Stimulated activated CD4-positive, alpha-beta T cell treated with anti-CD3 and anti-CD28 coated beads, Interleukin-12 subunit alpha, Interleukin-12 subunit beta, amount 100 ng/mL, for 4 hours (primary cell): ENCODE measurements at regions not wholly inside any gene's neighbourhood (a gene's known extent, or its start where the extent isn't known, plus 50 kb on each side); places are given as distances from the start of the nearest gene placed in this dataset.

ENCODE experiments used
- DNase-seq: peaks from one replicate; pipeline ENCODE4 v3.0.0-alpha.2; 2020

GRCh38 chr13:105063676-105064075, 1471.8 kb downstream of the EFNB2 start:
- DNase-seq: no peak

DNA sequence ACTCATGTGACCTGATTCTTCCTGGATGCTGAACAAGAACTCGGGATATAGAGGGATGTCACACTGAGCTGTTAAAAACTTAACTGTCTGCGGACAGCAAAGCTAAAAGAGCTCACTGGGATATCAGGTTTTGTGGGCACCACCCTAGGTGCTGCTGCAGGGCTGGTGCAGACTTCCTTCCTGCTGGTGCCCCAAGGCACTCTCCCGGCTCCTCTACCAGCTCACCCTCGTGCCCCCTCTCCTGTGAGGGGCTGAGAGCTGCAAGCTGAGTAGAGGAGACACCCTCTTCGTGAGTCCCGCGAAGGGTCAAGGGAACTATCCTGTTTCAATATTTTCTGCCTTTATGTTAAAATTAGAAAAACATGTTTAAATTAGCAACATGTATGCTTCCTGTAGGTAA, 1475.7 kb downstream of the EFNB2 start:
- no peak for DNase-seq

- DNase-seq: no peak
Observed at GRCh38 chr13:105058517-105058916, 1476.9 kb downstream of the EFNB2 start.

- no peak for DNase-seq
Observed at GRCh38 chr13:105052711-105053110, 1482.8 kb downstream of the EFNB2 start.

DNA sequence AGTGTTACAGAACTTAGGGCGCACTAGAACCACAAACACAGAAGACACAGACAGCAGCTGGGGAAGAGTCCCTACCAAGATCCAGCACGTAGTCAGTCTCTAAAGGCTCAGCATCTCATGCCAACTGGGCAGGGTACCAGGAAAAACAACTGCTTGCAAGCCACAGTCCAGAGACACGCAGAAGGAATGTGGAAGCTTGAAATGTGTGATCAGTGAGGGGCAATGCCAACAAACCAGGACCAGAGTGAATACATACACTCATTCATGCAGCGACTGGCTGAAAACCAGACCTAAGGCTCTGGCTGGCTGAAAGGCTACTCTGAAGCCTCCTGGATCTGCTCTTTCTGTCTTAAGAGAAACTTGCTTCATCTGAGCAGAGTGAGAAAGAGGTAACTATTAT, 1484.8 kb downstream of the EFNB2 start:
- no peak for DNase-seq

- DNase-seq: no peak
Observed at GRCh38 chr13:105048677-105049076, 1486.8 kb downstream of the EFNB2 start.

DNA sequence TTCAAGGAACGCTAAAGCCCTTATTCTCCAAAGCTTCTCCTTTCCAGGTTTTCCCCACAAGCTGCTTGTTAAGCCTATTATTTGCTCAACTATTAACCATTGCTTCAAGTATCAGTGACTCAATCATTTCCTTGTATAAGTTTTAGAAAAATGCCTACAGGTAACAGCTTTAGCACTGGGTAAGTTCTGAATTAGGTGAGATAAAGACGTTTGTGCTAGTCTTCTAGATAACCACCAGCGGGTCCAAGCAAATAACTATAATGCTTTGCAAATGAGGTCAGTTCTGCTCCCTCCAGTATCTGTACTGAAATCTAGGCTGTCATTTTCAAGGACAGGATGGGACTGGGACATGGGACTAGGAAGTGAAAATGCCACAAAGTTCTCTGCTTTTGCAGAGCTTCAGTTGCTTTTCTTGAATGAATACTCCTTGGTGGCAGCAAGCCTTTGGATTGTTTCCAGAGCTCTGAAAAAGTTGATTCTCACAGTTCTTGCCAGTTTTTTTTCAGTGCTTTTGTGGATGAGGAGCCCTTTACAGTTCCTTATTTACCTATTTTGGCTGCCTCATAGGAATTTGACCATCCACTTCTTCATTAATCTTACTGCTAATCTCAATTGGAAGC, 1487.7 kb downstream of the EFNB2 start:
- no peak for DNase-seq

GRCh38 chr13:105037110-105037509, 1498.4 kb downstream of the EFNB2 start:
- DNase-seq: no peak

DNA sequence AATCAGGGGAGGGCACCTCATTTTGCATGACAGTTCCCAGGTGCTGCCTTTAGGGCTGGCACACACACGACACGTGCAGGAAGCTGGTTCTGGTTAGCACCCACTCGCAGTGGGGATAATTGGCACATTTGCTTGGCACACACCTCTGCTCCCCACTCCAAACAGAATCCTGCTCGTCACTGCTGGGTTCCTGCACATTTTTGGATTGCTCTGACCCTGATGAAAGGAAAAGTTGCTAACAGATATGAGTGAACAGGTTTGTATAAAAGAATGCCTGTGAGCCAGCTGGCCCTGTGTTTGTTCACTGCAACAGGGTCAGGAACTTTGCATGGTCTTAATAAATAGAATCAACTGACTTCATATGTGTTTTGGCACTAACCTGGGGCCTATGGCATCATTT, 1500.4 kb downstream of the EFNB2 start:
- no peak for DNase-seq

- no peak for DNase-seq
Observed at GRCh38 chr13:105033999-105034398, 1501.5 kb downstream of the EFNB2 start.

GRCh38 chr13:105031306-105031705, 1504.2 kb downstream of the EFNB2 start:
- DNase-seq: no peak

GRCh38 chr13:105030851-105031250, 1504.6 kb downstream of the EFNB2 start:
- DNase-seq: no peak

DNA sequence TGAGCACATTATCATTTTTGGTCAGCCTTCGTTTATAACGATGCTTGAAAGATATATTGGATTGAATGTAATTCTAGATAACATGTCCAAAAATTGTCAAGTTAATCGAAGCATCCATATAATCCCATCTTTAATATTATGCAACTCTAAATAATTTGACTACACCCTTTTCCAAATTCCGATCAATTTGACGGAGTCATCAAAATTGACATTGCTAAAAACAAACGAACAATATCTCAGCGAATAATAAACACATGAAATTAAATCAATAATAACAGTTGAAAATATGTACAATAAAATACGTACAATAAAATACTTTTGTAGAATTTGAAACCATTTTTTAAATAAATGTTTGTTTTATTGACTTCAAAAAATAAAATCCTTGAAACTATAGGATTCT, 1516.4 kb downstream of the EFNB2 start:
- no peak for DNase-seq

DNA sequence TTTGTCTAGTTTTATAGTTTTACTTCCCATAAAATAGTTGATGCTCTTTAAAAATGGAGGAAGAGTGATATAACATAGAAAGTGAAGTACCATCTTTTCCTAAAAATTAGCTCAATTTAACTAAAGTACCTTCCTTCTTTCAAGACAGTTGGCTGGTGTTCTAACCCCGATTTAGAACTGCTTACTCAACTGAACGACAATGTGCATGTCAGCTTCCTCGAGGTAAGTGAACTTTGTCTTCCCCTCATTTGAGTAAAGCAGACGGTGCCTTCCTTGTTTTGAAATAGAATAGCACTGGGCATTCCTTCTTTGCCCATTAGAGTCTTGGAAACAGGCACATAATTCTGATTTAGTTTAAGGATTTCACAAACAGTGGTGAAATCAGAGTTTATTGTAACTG, 1519.2 kb downstream of the EFNB2 start:
- no peak for DNase-seq

DNA sequence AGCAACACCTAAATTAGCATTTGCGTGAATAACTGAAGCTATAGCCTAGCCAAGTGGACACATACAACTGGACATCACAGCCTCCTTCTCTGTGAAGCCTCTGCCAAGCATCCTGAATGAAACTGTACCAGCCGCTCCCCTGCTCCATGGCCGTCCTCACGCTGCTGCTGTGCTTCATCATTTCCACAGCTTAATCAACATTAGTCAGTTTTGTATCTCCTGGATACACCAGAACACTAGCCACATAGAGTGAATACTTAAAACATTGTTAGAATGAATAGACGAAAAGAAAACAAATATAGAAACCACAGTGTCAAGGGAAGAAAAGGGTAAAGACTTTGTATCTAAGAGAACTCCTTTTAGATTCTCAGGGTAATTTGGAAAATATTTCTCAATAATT, 1526.9 kb downstream of the EFNB2 start:
- DNase-seq: no peak

DNA sequence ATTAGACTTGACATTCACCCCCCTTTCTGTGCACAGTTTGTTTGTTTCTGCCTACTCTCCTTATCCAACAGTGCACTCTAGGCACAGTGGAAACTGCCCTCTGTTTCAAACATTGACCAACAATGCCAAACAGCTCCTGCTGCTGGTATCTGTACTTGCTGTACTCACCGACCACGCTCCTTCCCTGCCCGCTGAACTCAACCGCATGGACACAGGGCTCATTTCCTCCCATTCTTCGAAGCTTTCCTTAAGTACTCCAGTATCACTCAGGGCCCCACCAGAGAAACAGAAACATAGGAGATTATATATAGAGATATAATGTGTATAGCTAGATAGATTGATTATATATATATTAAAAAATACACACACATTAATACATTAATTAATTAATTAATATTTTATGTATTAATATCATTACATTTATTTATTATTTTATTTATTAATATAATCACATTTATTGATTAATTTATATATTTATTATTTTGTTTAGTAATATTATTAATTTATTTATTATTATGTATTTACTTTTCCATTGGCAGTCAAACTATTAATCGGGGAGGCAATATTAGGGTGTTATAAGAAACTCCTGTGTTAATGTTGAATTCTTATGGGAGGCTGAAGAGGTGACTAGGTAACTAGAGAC, 1528.2 kb downstream of the EFNB2 start:
- DNase-seq: no peak

DNA sequence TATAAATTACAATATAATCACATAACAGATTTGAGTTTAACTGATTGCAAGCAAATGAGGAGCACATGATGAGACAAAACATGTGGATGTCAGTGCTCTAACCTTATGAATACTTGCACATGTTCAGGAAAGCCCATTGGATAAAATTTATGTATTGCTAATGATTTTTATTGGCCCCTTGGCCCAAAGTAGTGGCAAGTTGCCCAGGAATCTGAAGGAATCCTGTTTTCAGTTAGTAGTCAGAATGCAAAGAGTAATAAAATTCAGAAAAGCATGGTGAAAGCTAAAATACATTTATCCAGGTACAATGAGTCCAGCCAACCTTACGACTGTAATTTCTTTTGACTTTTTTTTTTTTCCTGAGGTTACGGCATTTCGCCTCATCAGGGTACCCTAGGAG, 1539.4 kb downstream of the EFNB2 start:
- no peak for DNase-seq

DNA sequence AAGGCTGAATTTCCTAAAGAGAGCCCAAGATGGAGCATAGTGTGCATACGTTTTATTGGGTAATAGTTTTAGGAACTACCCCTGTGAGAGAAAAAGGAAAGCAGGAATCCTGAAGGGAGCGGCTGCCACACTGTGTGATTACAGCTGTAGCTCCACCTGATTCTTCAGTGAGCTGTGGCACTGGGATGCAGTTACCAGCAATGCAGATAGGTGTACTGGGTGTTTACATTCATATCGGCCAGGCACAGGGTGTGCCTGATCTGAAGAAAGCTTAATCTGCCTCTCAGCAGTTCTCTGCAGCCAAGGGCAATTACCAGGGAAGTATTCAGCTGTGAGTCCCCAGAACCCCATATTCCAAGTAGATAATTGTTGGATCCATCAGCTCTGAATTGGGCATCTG, 1541.8 kb downstream of the EFNB2 start:
- DNase-seq: no peak

GRCh38 chr13:104987621-104988020, 1547.8 kb downstream of the EFNB2 start:
- no peak for DNase-seq

GRCh38 chr13:104984296-104984818, 1551.1 kb downstream of the EFNB2 start:
- DNase-seq: no peak

DNA sequence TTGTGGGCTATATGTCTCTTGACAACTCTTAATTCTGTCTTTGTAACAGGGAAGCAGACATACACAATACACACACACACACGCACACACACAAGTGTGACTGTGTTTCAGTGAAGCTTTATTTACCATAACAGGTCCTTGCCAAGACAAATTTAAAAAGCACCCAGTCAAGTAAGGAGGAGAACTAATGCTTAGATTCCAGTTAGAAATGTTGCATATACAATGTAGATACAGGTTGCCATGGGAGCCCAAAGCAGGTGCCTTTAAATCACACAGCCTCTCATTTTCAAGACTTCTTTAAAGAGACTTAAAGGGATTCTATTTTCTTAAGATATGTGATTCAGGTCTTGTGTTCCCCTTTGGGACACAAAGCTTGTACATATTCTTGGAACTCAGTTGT, 1551.9 kb downstream of the EFNB2 start:
- DNase-seq: no peak

- DNase-seq: no peak
Observed at GRCh38 chr13:104980586-104980985, 1554.9 kb downstream of the EFNB2 start.

GRCh38 chr13:104979281-104980030, 1556.0 kb downstream of the EFNB2 start:
- no peak for DNase-seq

- no peak for DNase-seq
Observed at GRCh38 chr13:104976986-104977385, 1558.5 kb downstream of the EFNB2 start.
